ENCODE measurements at regions not wholly inside any gene's neighbourhood (a gene's known extent, or its start where the extent isn't known, plus 50 kb on each side); places are given as distances from the start of the nearest gene placed in this dataset.
"Not testable (repeated sequence)": the region's sequence is repeated elsewhere in the genome, so short reads cannot be mapped to it uniquely, and the experiment has no call there.

DNA sequence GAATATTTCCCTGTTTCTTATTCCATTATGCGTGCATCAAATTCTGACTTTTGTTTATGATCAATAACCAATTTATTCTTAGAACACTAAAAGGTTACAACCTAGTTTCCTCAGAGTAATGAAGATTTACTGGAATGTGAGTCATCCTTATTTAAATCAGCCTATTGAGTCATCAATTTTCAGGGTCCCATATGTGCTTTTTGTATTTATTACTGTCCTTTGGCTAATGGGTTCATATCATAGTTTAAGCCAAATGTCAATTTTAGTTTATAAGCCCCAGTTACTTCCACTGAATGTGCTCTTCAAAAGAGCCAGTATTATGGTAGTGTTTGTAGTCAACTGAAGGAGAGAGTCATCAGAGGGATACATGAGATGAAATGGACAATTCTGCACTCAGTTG lies 359.2 kb downstream of the PRR16 start (continued):
- TF ChIP-seq, protein P1, sequence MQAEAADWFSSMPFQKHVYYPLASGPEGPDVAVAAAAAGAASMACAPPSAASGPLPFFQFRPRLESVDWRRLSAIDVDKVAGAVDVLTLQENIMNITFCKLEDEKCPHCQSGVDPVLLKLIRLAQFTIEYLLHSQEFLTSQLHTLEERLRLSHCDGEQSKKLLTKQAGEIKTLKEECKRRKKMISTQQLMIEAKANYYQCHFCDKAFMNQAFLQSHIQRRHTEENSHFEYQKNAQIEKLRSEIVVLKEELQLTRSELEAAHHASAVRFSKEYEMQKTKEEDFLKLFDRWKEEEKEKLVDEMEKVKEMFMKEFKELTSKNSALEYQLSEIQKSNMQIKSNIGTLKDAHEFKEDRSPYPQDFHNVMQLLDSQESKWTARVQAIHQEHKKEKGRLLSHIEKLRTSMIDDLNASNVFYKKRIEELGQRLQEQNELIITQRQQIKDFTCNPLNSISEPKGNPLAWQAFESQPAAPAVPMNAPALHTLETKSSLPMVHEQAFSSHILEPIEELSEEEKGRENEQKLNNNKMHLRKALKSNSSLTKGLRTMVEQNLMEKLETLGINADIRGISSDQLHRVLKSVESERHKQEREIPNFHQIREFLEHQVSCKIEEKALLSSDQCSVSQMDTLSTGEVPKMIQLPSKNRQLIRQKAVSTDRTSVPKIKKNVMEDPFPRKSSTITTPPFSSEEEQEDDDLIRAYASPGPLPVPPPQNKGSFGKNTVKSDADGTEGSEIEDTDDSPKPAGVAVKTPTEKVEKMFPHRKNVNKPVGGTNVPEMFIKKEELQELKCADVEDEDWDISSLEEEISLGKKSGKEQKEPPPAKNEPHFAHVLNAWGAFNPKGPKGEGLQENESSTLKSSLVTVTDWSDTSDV (CRISPR knock-in tag; IDR thresholded peaks at IDR 0.05) = no peak
- no peak for TF ChIP-seq THYN1 (CRISPR knock-in tag; IDR thresholded peaks at IDR 0.05; ENCODE audit: borderline replicate concordance, low read depth)
- TF ChIP-seq, protein P2, sequence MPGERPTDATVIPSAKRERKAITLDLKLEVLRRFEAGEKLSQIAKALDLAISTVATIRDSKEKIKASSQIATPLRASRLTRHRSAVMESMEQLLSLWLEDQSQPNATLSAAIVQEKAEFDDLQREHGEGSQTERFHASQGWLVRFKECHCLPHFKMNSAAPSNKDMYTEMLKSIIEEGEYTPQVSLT (CRISPR knock-in tag; IDR thresholded peaks at IDR 0.05; ENCODE audit: borderline replicate concordance, low read depth) = no peak
- no peak for TF ChIP-seq RBAK (CRISPR knock-in tag; IDR thresholded peaks at IDR 0.05)
- no peak for TF ChIP-seq ZNF883 (CRISPR knock-in tag; IDR thresholded peaks at IDR 0.05; ENCODE audit: not compliant biosample characterization)
- no peak for TF ChIP-seq MNT (IDR thresholded peaks at IDR 0.05)
- TF ChIP-seq ZNF205 (CRISPR knock-in tag; IDR thresholded peaks at IDR 0.05) = no peak

DNA sequence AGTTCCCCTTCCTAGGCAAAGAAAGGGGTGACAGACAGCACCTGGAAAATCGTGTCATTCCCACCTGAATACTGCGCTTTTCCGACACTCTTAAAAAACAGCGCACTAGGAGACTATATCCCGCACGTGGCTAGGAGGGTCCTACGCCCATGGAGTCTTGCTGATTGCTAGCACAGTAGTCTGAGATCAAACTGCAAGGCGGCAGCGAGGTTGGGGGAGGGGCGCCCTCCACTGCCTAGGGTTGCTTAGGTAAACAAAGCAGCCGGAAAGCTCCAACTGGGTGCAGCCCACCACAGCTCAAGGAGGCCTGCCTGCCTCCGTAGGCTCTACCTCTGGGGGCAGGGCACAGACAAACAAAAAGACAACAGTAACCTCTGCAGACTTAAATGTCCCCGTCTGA lies 367.5 kb downstream of the PRR16 start:
- CTCF ChIA-PET (ENCODE audit: low intra/inter-chr PET ratio, low total read pairs); H3K79me2 ChIP-seq (ENCODE audit: insufficient read depth, low read length); H3K4me3 ChIP-seq (replicated peaks in 1 of 3; ENCODE audit: insufficient read depth in 1 of 3, low read depth in 2 of 3, low read length in 3 of 3); H3K9ac ChIP-seq (ENCODE audit: insufficient read depth, low read depth, low read length); ATAC-seq; H2AFZ ChIP-seq (ENCODE audit: low read length); H3K27me3 ChIP-seq (ENCODE audit: control insufficient read depth in 1 of 2, insufficient read depth in 2 of 2, low read length in 2 of 2); H3K27ac ChIP-seq (ENCODE audit: extremely low read length, insufficient read depth, low read length); BruUV-seq (replicated peaks); H3K4me2 ChIP-seq (ENCODE audit: low read depth, low read length); in situ Hi-C loops (cut with HindIII; ENCODE audit: extremely low pct_ligation_motif_present, low pct_unique_long_range_greater_than_20kb); H3K36me3 ChIP-seq (replicated peaks in 1 of 2; ENCODE audit: control insufficient read depth in 1 of 2, insufficient read depth in 2 of 2, low read length in 2 of 2); POLR2A ChIA-PET; DNase-seq (ENCODE audit: low spot score); H4K20me1 ChIP-seq (ENCODE audit: insufficient read depth, low read length); H3K4me1 ChIP-seq (ENCODE audit: insufficient read depth, low read length); H3K9me3 ChIP-seq (ENCODE audit: low read length); intact Hi-C loops (cut with micrococcal nuclease; ENCODE audit: unreplicated experiment); FAIRE-seq: not testable (repeated sequence)
- WGBS (ENCODE audit: low lambda C conversion rate) = 78% methylated on average over 4 of the region's 13 CpGs
